ENCODE measurements at regions not wholly inside any gene's neighbourhood (a gene's known extent, or its start where the extent isn't known, plus 50 kb on each side); places are given as distances from the start of the nearest gene placed in this dataset.

- TF ChIP-seq ZNF462 (CRISPR knock-in tag; IDR thresholded peaks at IDR 0.05): no peak
Observed at GRCh38 chr7:29639386-29639785, 75.8 kb downstream of the PRR15 start (continued).

- H3K4me3 Mint-ChIP-seq: no peak overlapping the region
- TF ChIP-seq ZNF462 (CRISPR knock-in tag; IDR thresholded peaks at IDR 0.05) (no peak), EZH2phosphoT487 (IDR thresholded peaks at IDR 0.05; ENCODE audit: unreplicated experiment) (no peak), ZNF331 (CRISPR knock-in tag; IDR thresholded peaks at IDR 0.05; ENCODE audit: low read depth) (no peak)
- TF ChIP-seq, protein P1, sequence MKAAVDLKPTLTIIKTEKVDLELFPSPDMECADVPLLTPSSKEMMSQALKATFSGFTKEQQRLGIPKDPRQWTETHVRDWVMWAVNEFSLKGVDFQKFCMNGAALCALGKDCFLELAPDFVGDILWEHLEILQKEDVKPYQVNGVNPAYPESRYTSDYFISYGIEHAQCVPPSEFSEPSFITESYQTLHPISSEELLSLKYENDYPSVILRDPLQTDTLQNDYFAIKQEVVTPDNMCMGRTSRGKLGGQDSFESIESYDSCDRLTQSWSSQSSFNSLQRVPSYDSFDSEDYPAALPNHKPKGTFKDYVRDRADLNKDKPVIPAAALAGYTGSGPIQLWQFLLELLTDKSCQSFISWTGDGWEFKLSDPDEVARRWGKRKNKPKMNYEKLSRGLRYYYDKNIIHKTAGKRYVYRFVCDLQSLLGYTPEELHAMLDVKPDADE (IDR thresholded peaks at IDR 0.05): no peak
- TF ChIP-seq, protein P2, sequence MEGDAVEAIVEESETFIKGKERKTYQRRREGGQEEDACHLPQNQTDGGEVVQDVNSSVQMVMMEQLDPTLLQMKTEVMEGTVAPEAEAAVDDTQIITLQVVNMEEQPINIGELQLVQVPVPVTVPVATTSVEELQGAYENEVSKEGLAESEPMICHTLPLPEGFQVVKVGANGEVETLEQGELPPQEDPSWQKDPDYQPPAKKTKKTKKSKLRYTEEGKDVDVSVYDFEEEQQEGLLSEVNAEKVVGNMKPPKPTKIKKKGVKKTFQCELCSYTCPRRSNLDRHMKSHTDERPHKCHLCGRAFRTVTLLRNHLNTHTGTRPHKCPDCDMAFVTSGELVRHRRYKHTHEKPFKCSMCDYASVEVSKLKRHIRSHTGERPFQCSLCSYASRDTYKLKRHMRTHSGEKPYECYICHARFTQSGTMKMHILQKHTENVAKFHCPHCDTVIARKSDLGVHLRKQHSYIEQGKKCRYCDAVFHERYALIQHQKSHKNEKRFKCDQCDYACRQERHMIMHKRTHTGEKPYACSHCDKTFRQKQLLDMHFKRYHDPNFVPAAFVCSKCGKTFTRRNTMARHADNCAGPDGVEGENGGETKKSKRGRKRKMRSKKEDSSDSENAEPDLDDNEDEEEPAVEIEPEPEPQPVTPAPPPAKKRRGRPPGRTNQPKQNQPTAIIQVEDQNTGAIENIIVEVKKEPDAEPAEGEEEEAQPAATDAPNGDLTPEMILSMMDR (conservative IDR thresholded peaks at IDR 0.05; ENCODE audit: low read depth in 2 of 2): no peak
Observed at GRCh38 chr7:29639886-29640595, 76.4 kb downstream of the PRR15 start.

More at GRCh38 chr7:29639886-29640595, 76.4 kb downstream of the PRR15 start:
- no peak overlapping the region for H3K4me3 ChIP-seq
- no peaks in the 10 kb centered on the region for H3K36me3 ChIP-seq (ENCODE audit: insufficient read depth)
- H3K27ac Mint-ChIP-seq: no peak overlapping the region
- no peaks in the 10 kb centered on the region for H3K9me3 Mint-ChIP-seq
- H3F3A ChIP-seq (replicated peaks; ENCODE audit: low read depth): no peaks in the 10 kb centered on the region
- no peaks in the 10 kb centered on the region for H3K27me3 Mint-ChIP-seq (ENCODE audit: insufficient read depth, low read depth, poor library complexity)
- no peak overlapping the region for H2AFZ ChIP-seq
- DNase-seq (ENCODE audit: low spot score) (peak; percentile 27), ATAC-seq (peak; percentile 63)
- H3K4me2 ChIP-seq: no peak overlapping the region
- H3K9me2 ChIP-seq (ENCODE audit: insufficient read depth): no peaks in the 10 kb centered on the region
- no peaks in the 10 kb centered on the region for H3K4me1 ChIP-seq (ENCODE audit: insufficient read depth)
- no peaks in the 10 kb centered on the region for H4K20me1 ChIP-seq (replicated peaks; ENCODE audit: insufficient read depth)
- no peaks in the 10 kb centered on the region for H3K27me3 ChIP-seq (ENCODE audit: insufficient read depth)
- no peak overlapping the region for H3K27ac ChIP-seq (ENCODE audit: low read depth)
- H3K79me2 ChIP-seq (replicated peaks; ENCODE audit: insufficient read depth): no peaks in the 10 kb centered on the region
- peaks cover 9% of the 10 kb centered on the region for H3K4me1 Mint-ChIP-seq
- no peaks in the 10 kb centered on the region for H3K36me3 Mint-ChIP-seq (ENCODE audit: low read depth)

All from GM23338 (cell line).